ENCODE measurements at regions not wholly inside any gene's neighbourhood (a gene's known extent, or its start where the extent isn't known, plus 50 kb on each side); places are given as distances from the start of the nearest gene placed in this dataset.
"Not testable (repeated sequence)": the region's sequence is repeated elsewhere in the genome, so short reads cannot be mapped to it uniquely, and the experiment has no call there.

GRCh38 chr16:23013484-23013883 lies 135.8 kb downstream of the USP31 start:
- no peak for DNase-seq

- no peak for DNase-seq
These were observed 140.2 kb downstream of the USP31 start for GRCh38 chr16:23009075-23009474.

- no peak for DNase-seq
These were observed 141.2 kb downstream of the USP31 start for GRCh38 chr16:23008041-23008440.

- no peak for DNase-seq
These were observed 142.9 kb downstream of the USP31 start for GRCh38 chr16:23006380-23006779.

- no peak for DNase-seq
These were observed 143.3 kb downstream of the USP31 start for GRCh38 chr16:23005951-23006350.

- DNase-seq = no peak
These were observed 159.7 kb downstream of the USP31 start for GRCh38 chr16:22989598-22989997.

GRCh38 chr16:22983614-22984013 lies 165.6 kb downstream of the USP31 start:
- DNase-seq = no peak

GRCh38 chr16:22980514-22980913 lies 166.6 kb downstream of the HS3ST2 start:
- not testable (repeated sequence) for DNase-seq

GRCh38 chr16:22979038-22979437 lies 165.1 kb downstream of the HS3ST2 start:
- no peak for DNase-seq

GRCh38 chr16:22977294-22977697 lies 163.3 kb downstream of the HS3ST2 start:
- DNase-seq = peak in 1 of 3 donors; percentile 21

- DNase-seq = no peak
These were observed 159.6 kb downstream of the HS3ST2 start for GRCh38 chr16:22973522-22973921.

- DNase-seq = no peak
These were observed 157.5 kb downstream of the HS3ST2 start for GRCh38 chr16:22971346-22971924.

GRCh38 chr16:22970209-22970865 lies 156.4 kb downstream of the HS3ST2 start:
- DNase-seq = peak in 1 of 3 donors; percentile 15

GRCh38 chr16:22969567-22969966 lies 155.6 kb downstream of the HS3ST2 start:
- no peak for DNase-seq

- no peak for DNase-seq
These were observed 155.0 kb downstream of the HS3ST2 start for GRCh38 chr16:22968931-22969330.

- no peak for DNase-seq
These were observed 153.6 kb downstream of the HS3ST2 start for GRCh38 chr16:22967521-22968095.

Data from muscle of back (tissue), 3 donors.